Ovary (tissue), 3 donors: ENCODE measurements at regions not wholly inside any gene's neighbourhood (a gene's known extent, or its start where the extent isn't known, plus 50 kb on each side); places are given as distances from the start of the nearest gene placed in this dataset.

Experiments used
- CTCF ChIP-seq, 3 donors: fragments of 450-650 bp in 2 of 3; fragments of 200-600 bp in 1 of 3; IDR thresholded peaks; one replicate each; pipeline versions ENCODE4 v1.5.1 to v1.8.0; 2016 to 2022; ENCODE audit warnings: antibody characterized with exemption in 3 of 3, mild to moderate bottlenecking in 1 of 3
- EP300 ChIP-seq: sonication (generic); formaldehyde crosslinking; IDR thresholded peaks from one replicate; pipeline ENCODE4 v1.6.1; 2017; ENCODE audit warnings: antibody characterized with exemption
- POLR2A ChIP-seq: fragments of 450-650 bp; IDR thresholded peaks from one replicate; pipeline ENCODE4 v1.6.1; 2017; ENCODE audit warnings: antibody characterized with exemption, mild to moderate bottlenecking, moderate library complexity
- donor health status: DM: no; HTN: no; CAD: no.

GRCh38 chr13:107220245-107220644 is 652.3 kb upstream of the ARGLU1 start:
- TF ChIP-seq CTCF (IDR thresholded peaks at IDR 0.05) (no peak), POLR2A (no peak), EP300 (no peak)
